ENCODE measurements at regions not wholly inside any gene's neighbourhood (a gene's known extent, or its start where the extent isn't known, plus 50 kb on each side); places are given as distances from the start of the nearest gene placed in this dataset.

DNA sequence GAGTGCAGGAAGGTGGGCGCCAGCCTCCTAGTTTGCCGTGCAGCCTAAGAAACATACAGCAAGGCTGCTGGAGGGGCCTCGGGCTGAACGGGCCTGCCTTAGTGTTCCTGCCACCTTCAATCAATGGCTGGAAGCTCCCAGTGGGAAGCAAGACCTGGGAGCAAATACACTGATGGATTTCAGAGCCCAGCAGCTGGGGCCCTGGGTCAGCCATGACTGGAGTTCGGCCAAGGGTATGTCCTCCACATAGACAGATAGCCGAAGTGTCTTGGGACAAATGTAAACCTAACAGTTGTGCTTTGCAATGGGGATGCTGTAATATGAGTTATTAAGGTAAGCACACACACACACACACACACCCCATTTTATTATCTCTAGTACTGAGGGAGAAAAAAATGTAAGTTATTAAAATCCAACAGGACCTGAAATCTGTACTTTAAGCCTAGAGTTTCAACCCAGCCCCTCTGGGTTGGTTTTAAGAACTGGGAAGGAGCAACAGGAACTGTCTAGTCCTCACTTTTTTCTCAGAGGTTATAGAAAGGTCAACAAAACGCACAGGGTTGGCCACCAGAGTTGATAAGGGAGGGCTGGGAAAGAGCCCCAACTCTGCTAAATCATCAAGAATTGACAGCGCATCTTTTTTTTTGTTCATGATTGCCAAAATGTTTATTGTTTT lies 50.0 kb upstream of the CELF2 start:
- DNase-seq = no peak

Measured in CD4-positive, alpha-beta T cell treated with Interferon alpha-2 for 1 hour (primary cell).